GM19467 (cell line): ENCODE measurements at regions not wholly inside any gene's neighbourhood (a gene's known extent, or its start where the extent isn't known, plus 50 kb on each side); places are given as distances from the start of the nearest gene placed in this dataset.

Source experiments
- ATAC-seq: cut with Tn5 transposase; IDR thresholded peaks from one replicate; pipeline ENCODE4 v1.9.1; 2021; ENCODE audit warnings: mild to moderate bottlenecking, moderate library complexity; ENCODE audit not compliant: unreplicated experiment

- no peak for ATAC-seq
Measured at GRCh38 chr4:181312066-181312465, 931.1 kb upstream of the TENM3 start.

GRCh38 chr4:181319629-181320028 is 923.6 kb upstream of the TENM3 start:
- no peak for ATAC-seq

GRCh38 chr4:181323061-181323460 is 920.1 kb upstream of the TENM3 start:
- no peak for ATAC-seq

GRCh38 chr4:181330654-181331201 is 912.5 kb upstream of the TENM3 start:
- no peak for ATAC-seq

- no peak for ATAC-seq
Measured at GRCh38 chr4:181331214-181331613, 912.0 kb upstream of the TENM3 start.

GRCh38 chr4:181345931-181346330 is 897.3 kb upstream of the TENM3 start:
- no peak for ATAC-seq

- no peak for ATAC-seq
Measured at GRCh38 chr4:181350615-181351415, 892.4 kb upstream of the TENM3 start.

- no peak for ATAC-seq
Measured at GRCh38 chr4:181364504-181364903, 878.7 kb upstream of the TENM3 start.

- ATAC-seq = no peak
Measured at GRCh38 chr4:181365671-181366070, 877.5 kb upstream of the TENM3 start.

GRCh38 chr4:181372014-181372413 is 871.2 kb upstream of the TENM3 start:
- ATAC-seq = no peak

- ATAC-seq = no peak
Measured at GRCh38 chr4:181376058-181376457, 867.1 kb upstream of the TENM3 start.

GRCh38 chr4:181388061-181388460 is 855.1 kb upstream of the TENM3 start:
- ATAC-seq = no peak

- no peak for ATAC-seq
Measured at GRCh38 chr4:181416966-181417365, 826.2 kb upstream of the TENM3 start.

- no peak for ATAC-seq
Measured at GRCh38 chr4:181418496-181418895, 824.7 kb upstream of the TENM3 start.

GRCh38 chr4:181420950-181421349 is 822.3 kb upstream of the TENM3 start:
- ATAC-seq = no peak

GRCh38 chr4:181424362-181425016 is 818.7 kb upstream of the TENM3 start:
- ATAC-seq = no peak

- ATAC-seq = no peak
Measured at GRCh38 chr4:181427076-181427475, 816.1 kb upstream of the TENM3 start.

- no peak for ATAC-seq
Measured at GRCh38 chr4:181431006-181431405, 812.2 kb upstream of the TENM3 start.

GRCh38 chr4:181431661-181432060 is 811.5 kb upstream of the TENM3 start:
- ATAC-seq = no peak

- ATAC-seq = no peak
Measured at GRCh38 chr4:181432335-181432734, 810.9 kb upstream of the TENM3 start.

- no peak for ATAC-seq
Measured at GRCh38 chr4:181437895-181438294, 805.3 kb upstream of the TENM3 start.

GRCh38 chr4:181438641-181439040 is 804.6 kb upstream of the TENM3 start:
- ATAC-seq = no peak
